Neural cell (in vitro differentiated cells): ENCODE measurements at regions not wholly inside any gene's neighbourhood (a gene's known extent, or its start where the extent isn't known, plus 50 kb on each side); places are given as distances from the start of the nearest gene placed in this dataset.

ENCODE experiments used
- EP300 ChIP-seq: fragments of 450-650 bp; conservative IDR thresholded peaks from 2 replicates; pipeline ENCODE4 v1.6.1; 2014; ENCODE audit warnings: antibody characterized with exemption, mild to moderate bottlenecking, moderate library complexity; ENCODE audit not compliant: poor library complexity, severe bottlenecking
- EZH2 ChIP-seq: fragments of 200-600, 300-800 bp; shearing (Covaris generic), sonication (generic); IDR thresholded peaks from 2 replicates; pipeline ENCODE4 v1.6.1; 2014; ENCODE audit warnings: antibody characterized with exemption, low read length, borderline replicate concordance, mild to moderate bottlenecking; ENCODE audit not compliant: insufficient read depth, poor library complexity, severe bottlenecking

DNA sequence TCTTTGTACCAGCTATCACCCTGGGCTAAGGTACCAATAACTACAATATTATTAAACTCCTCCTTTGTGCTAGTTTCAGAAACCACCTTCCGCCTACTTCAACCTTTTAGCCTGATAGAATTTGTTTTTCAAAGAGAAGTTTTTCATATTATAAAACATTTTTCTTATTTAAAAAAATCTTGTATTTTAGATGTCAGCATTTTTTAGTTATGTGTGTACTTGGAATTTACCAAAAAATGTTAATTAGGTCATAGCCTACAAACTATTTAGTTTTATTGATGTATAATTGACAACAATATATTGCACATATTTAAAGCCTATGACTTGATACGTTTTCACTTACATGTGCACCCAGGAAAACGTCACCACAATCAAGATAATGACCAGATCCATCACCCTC lies 1097.6 kb downstream of the JRKL start:
- TF ChIP-seq EZH2: no peak
- no peak for TF ChIP-seq EP300
